GDM1 (cell line): ENCODE measurements at regions not wholly inside any gene's neighbourhood (a gene's known extent, or its start where the extent isn't known, plus 50 kb on each side); places are given as distances from the start of the nearest gene placed in this dataset.
"Not testable (repeated sequence)": the region's sequence is repeated elsewhere in the genome, so short reads cannot be mapped to it uniquely, and the experiment has no call there.

ENCODE experiments used
- DNase-seq: peaks from one replicate; lab custom pipeline; 2025; lab: John Stamatoyannopoulos, UW

- DNase-seq = no peak
Observed at GRCh38 chr1:196090226-196090625, 518.0 kb downstream of the KCNT2 start.

GRCh38 chr1:196088541-196088940 is 519.7 kb downstream of the KCNT2 start:
- no peak for DNase-seq

- DNase-seq = no peak
Observed at GRCh38 chr1:196078691-196079090, 529.5 kb downstream of the KCNT2 start.

- DNase-seq = no peak
Observed at GRCh38 chr1:196075621-196076020, 532.6 kb downstream of the KCNT2 start.

GRCh38 chr1:196074182-196074581 is 534.1 kb downstream of the KCNT2 start:
- no peak for DNase-seq

- DNase-seq = no peak
Observed at GRCh38 chr1:196071447-196071846, 536.8 kb downstream of the KCNT2 start.

- DNase-seq = no peak
Observed at GRCh38 chr1:196070940-196071339, 537.3 kb downstream of the KCNT2 start.

GRCh38 chr1:196063952-196064351 is 544.3 kb downstream of the KCNT2 start:
- no peak for DNase-seq

GRCh38 chr1:196063294-196063693 is 544.9 kb downstream of the KCNT2 start:
- DNase-seq = no peak

GRCh38 chr1:196060539-196060938 is 547.7 kb downstream of the KCNT2 start:
- no peak for DNase-seq

- DNase-seq = no peak
Observed at GRCh38 chr1:196059210-196059609, 549.0 kb downstream of the KCNT2 start.

- DNase-seq = no peak
Observed at GRCh38 chr1:196056966-196057365, 551.3 kb downstream of the KCNT2 start.

- no peak for DNase-seq
Observed at GRCh38 chr1:196049407-196049806, 558.8 kb downstream of the KCNT2 start.

- DNase-seq = no peak
Observed at GRCh38 chr1:196043268-196043667, 565.0 kb downstream of the KCNT2 start.

- no peak for DNase-seq
Observed at GRCh38 chr1:196034080-196034706, 574.0 kb downstream of the KCNT2 start.

GRCh38 chr1:196031387-196031786 is 576.9 kb downstream of the KCNT2 start:
- DNase-seq = not testable (repeated sequence)

- no peak for DNase-seq
Observed at GRCh38 chr1:196030455-196030854, 577.8 kb downstream of the KCNT2 start.

GRCh38 chr1:196029410-196029809 is 578.8 kb downstream of the KCNT2 start:
- no peak for DNase-seq

GRCh38 chr1:196027127-196027526 is 581.1 kb downstream of the KCNT2 start:
- no peak for DNase-seq

- DNase-seq = not testable (repeated sequence)
Observed at GRCh38 chr1:196021174-196021573, 587.1 kb downstream of the KCNT2 start.

GRCh38 chr1:196009362-196009761 is 598.9 kb downstream of the KCNT2 start:
- no peak for DNase-seq

GRCh38 chr1:196007763-196008162 is 600.5 kb downstream of the KCNT2 start:
- no peak for DNase-seq

GRCh38 chr1:196005426-196005825 is 602.8 kb downstream of the KCNT2 start:
- no peak for DNase-seq

GRCh38 chr1:196004388-196004787 is 603.9 kb downstream of the KCNT2 start:
- DNase-seq = not testable (repeated sequence)
